ENCODE measurements at regions not wholly inside any gene's neighbourhood (a gene's known extent, or its start where the extent isn't known, plus 50 kb on each side); places are given as distances from the start of the nearest gene placed in this dataset.

- no peak overlapping the region for H3K4me3 ChIP-seq
- no peak overlapping the region for H3K27ac ChIP-seq
- no peaks in the 10 kb centered on the region for H3K9me3 ChIP-seq
- no peaks in the 10 kb centered on the region for H3K36me3 ChIP-seq
- intact Hi-C loops (cut with DNase I; ENCODE audit: low total_unique reads), result loop anchor here (5.0 kb wide), 1 partner anchor 416 kb away; no protein-coding TSS in a partner anchor
- no peaks in the 10 kb centered on the region for H3K27me3 ChIP-seq
- DNase-seq (ENCODE audit: low spot score in 2 of 2), result no peak
- TF ChIP-seq POLR2A (IDR thresholded peaks at IDR 0.05) (no peak), POLR2AphosphoS5 (IDR thresholded peaks at IDR 0.05) (no peak), CTCF (IDR thresholded peaks at IDR 0.05) (no peak)
- no peaks in the 10 kb centered on the region for H3K4me1 ChIP-seq
Observed at GRCh38 chr12:115408642-115409041, 724.7 kb upstream of the TBX3 start.

GRCh38 chr12:115407723-115408122, 723.7 kb upstream of the TBX3 start:
- intact Hi-C loops (cut with DNase I; ENCODE audit: low total_unique reads), result loop anchor here (5.0 kb wide), 1 partner anchor 415 kb away; no protein-coding TSS in a partner anchor
- Histone ChIP-seq H3K4me3 (no peak overlapping the region), H3K9me3 (no peaks in the 10 kb centered on the region), H3K36me3 (no peaks in the 10 kb centered on the region), H3K27ac (no peak overlapping the region), H3K27me3 (no peaks in the 10 kb centered on the region), H3K4me1 (no peaks in the 10 kb centered on the region)
- TF ChIP-seq CTCF (IDR thresholded peaks at IDR 0.05), result no peak
- no peak for DNase-seq (ENCODE audit: low spot score in 2 of 2)

GRCh38 chr12:115407036-115407435, 723.1 kb upstream of the TBX3 start:
- Histone ChIP-seq H3K27ac (no peak overlapping the region), H3K4me3 (no peak overlapping the region), H3K27me3 (no peaks in the 10 kb centered on the region), H3K9me3 (no peaks in the 10 kb centered on the region), H3K4me1 (no peaks in the 10 kb centered on the region), H3K36me3 (no peaks in the 10 kb centered on the region)
- intact Hi-C loops (cut with DNase I; ENCODE audit: low total_unique reads), result loop anchor here (5.0 kb wide), 1 partner anchor 415 kb away; no protein-coding TSS in a partner anchor
- DNase-seq (ENCODE audit: low spot score in 2 of 2), result no peak
- TF ChIP-seq POLR2AphosphoS5 (IDR thresholded peaks at IDR 0.05) (no peak), CTCF (IDR thresholded peaks at IDR 0.05) (no peak), POLR2A (IDR thresholded peaks at IDR 0.05) (no peak)

GRCh38 chr12:115405471-115405860, 721.5 kb upstream of the TBX3 start:
- Histone ChIP-seq H3K9me3 (no peaks in the 10 kb centered on the region), H3K36me3 (no peaks in the 10 kb centered on the region), H3K4me1 (no peaks in the 10 kb centered on the region), H3K4me3 (no peak overlapping the region), H3K27ac (no peak overlapping the region), H3K27me3 (no peaks in the 10 kb centered on the region)
- DNase-seq (ENCODE audit: low spot score in 2 of 2), result no peak
- intact Hi-C loops (cut with DNase I; ENCODE audit: low total_unique reads), result loop anchor here (5.0 kb wide), 1 partner anchor 413 kb away; no protein-coding TSS in a partner anchor
- no peak for TF ChIP-seq CTCF (IDR thresholded peaks at IDR 0.05)
- TF ChIP-seq POLR2AphosphoS5 (IDR thresholded peaks at IDR 0.05), result no peak
- no peak for TF ChIP-seq POLR2A (IDR thresholded peaks at IDR 0.05)

GRCh38 chr12:115404761-115405470, 720.9 kb upstream of the TBX3 start:
- Histone ChIP-seq H3K36me3 (no peaks in the 10 kb centered on the region), H3K9me3 (no peaks in the 10 kb centered on the region), H3K27ac (peak overlapping the region in 1 of 2 donors; percentile 32), H3K27me3 (no peaks in the 10 kb centered on the region), H3K4me1 (no peaks in the 10 kb centered on the region), H3K4me3 (no peak overlapping the region)
- TF ChIP-seq CTCF (IDR thresholded peaks at IDR 0.05) (no peak), POLR2AphosphoS5 (IDR thresholded peaks at IDR 0.05) (no peak), POLR2A (IDR thresholded peaks at IDR 0.05) (no peak)
- peak in 1 of 2 donors; percentile 59 for DNase-seq (ENCODE audit: low spot score in 2 of 2)
- intact Hi-C loops (cut with DNase I; ENCODE audit: low total_unique reads), result loop anchor here (5.0 kb wide), 1 partner anchor 413 kb away; no protein-coding TSS in a partner anchor
